ENCODE measurements at regions not wholly inside any gene's neighbourhood (a gene's known extent, or its start where the extent isn't known, plus 50 kb on each side); places are given as distances from the start of the nearest gene placed in this dataset.
"Not testable (repeated sequence)": the region's sequence is repeated elsewhere in the genome, so short reads cannot be mapped to it uniquely, and the experiment has no call there.

GRCh38 chr16:87033541-87034300, 283.5 kb downstream of the C16orf95 start:
- intact Hi-C loops (cut with DNase I): loop anchor here in 1 of 2 donors (5.0 kb wide), 1 partner anchor 56 kb away; no protein-coding TSS in a partner anchor
- Histone ChIP-seq H3K36me3 (ENCODE audit: control insufficient read depth in 1 of 2, insufficient read depth in 2 of 2, low read length in 1 of 2) (no peaks in the 10 kb centered on the region), H3K4me3 (ENCODE audit: low read length in 2 of 2) (no peak overlapping the region), H3K9me3 (ENCODE audit: control insufficient read depth, low read length) (no peaks in the 10 kb centered on the region), H3K27ac (ENCODE audit: low read depth in 1 of 2, low read length in 2 of 2) (peak overlapping the region; percentile 65 to 91), H3K4me1 (ENCODE audit: control insufficient read depth in 1 of 2, insufficient read depth in 2 of 2, low read length in 2 of 2) (peaks cover 0 to 3% of the 10 kb centered on the region in 2 donors), H3K27me3 (ENCODE audit: control insufficient read depth in 1 of 2, insufficient read depth in 2 of 2, low read length in 1 of 2) (no peaks in the 10 kb centered on the region)
- ATAC-seq (ENCODE audit: low FRiP score) (no peak), DNase-seq (peak in 1 of 2 donors; percentile 55)
- WGBS, 2 donors: 12 to 25% methylated on average over 18 of the region's 18 CpGs

GRCh38 chr16:87034317-87034716, 282.9 kb downstream of the C16orf95 start:
- Histone ChIP-seq H3K4me3 (ENCODE audit: low read length in 2 of 2) (no peak overlapping the region), H3K27ac (ENCODE audit: low read depth in 1 of 2, low read length in 2 of 2) (peak overlapping the region in 1 of 2 donors; percentile 20), H3K36me3 (ENCODE audit: control insufficient read depth in 1 of 2, insufficient read depth in 2 of 2, low read length in 1 of 2) (no peaks in the 10 kb centered on the region), H3K27me3 (ENCODE audit: control insufficient read depth in 1 of 2, insufficient read depth in 2 of 2, low read length in 1 of 2) (no peaks in the 10 kb centered on the region), H3K9me3 (ENCODE audit: control insufficient read depth, low read length) (no peaks in the 10 kb centered on the region), H3K4me1 (ENCODE audit: control insufficient read depth in 1 of 2, insufficient read depth in 2 of 2, low read length in 2 of 2) (peaks cover 0 to 3% of the 10 kb centered on the region in 2 donors)
- 4 to 10% methylated on average over 4 of the region's 4 CpGs for WGBS, 2 donors
- intact Hi-C loops (cut with DNase I): loop anchor here in 1 of 2 donors (5.0 kb wide), 1 partner anchor 57 kb away; no protein-coding TSS in a partner anchor
- ATAC-seq (ENCODE audit: low FRiP score) (no peak), DNase-seq (no peak)

- Histone ChIP-seq H3K27ac (ENCODE audit: low read depth in 1 of 2, low read length in 2 of 2) (no peak overlapping the region), H3K36me3 (ENCODE audit: control insufficient read depth in 1 of 2, insufficient read depth in 2 of 2, low read length in 1 of 2) (no peaks in the 10 kb centered on the region), H3K4me1 (ENCODE audit: control insufficient read depth in 1 of 2, insufficient read depth in 2 of 2, low read length in 2 of 2) (peaks cover 0 to 3% of the 10 kb centered on the region in 2 donors), H3K27me3 (ENCODE audit: control insufficient read depth in 1 of 2, insufficient read depth in 2 of 2, low read length in 1 of 2) (no peaks in the 10 kb centered on the region), H3K4me3 (ENCODE audit: low read length in 2 of 2) (no peak overlapping the region), H3K9me3 (ENCODE audit: control insufficient read depth, low read length) (no peaks in the 10 kb centered on the region)
- 88 to 91% methylated on average over 7 of the region's 7 CpGs for WGBS, 2 donors
- no peak for ATAC-seq (ENCODE audit: low FRiP score)
- intact Hi-C loops (cut with DNase I): no loop called here
- no peak for DNase-seq
Observed at GRCh38 chr16:87035053-87035452, 282.1 kb downstream of the C16orf95 start.

GRCh38 chr16:87037012-87037411, 280.2 kb downstream of the C16orf95 start:
- Histone ChIP-seq H3K4me3 (ENCODE audit: low read length in 2 of 2) (no peak overlapping the region), H3K4me1 (ENCODE audit: control insufficient read depth in 1 of 2, insufficient read depth in 2 of 2, low read length in 2 of 2) (peaks cover 0 to 3% of the 10 kb centered on the region in 2 donors), H3K9me3 (ENCODE audit: control insufficient read depth, low read length) (no peaks in the 10 kb centered on the region), H3K27me3 (ENCODE audit: control insufficient read depth in 1 of 2, insufficient read depth in 2 of 2, low read length in 1 of 2) (no peaks in the 10 kb centered on the region), H3K27ac (ENCODE audit: low read depth in 1 of 2, low read length in 2 of 2) (no peak overlapping the region), H3K36me3 (ENCODE audit: control insufficient read depth in 1 of 2, insufficient read depth in 2 of 2, low read length in 1 of 2) (no peaks in the 10 kb centered on the region)
- ATAC-seq (ENCODE audit: low FRiP score) (no peak), DNase-seq (no peak)
- WGBS, 2 donors: 56 to 60% methylated on average over 7 of the region's 7 CpGs
- intact Hi-C loops (cut with DNase I): no loop called here

GRCh38 chr16:87038528-87038927, 278.7 kb downstream of the C16orf95 start:
- 81 to 85% methylated on average over 3 of the region's 3 CpGs for WGBS, 2 donors
- H3K27me3 ChIP-seq (ENCODE audit: control insufficient read depth in 1 of 2, insufficient read depth in 2 of 2, low read length in 1 of 2); ATAC-seq (ENCODE audit: low FRiP score); DNase-seq; H3K4me1 ChIP-seq (ENCODE audit: control insufficient read depth in 1 of 2, insufficient read depth in 2 of 2, low read length in 2 of 2); H3K36me3 ChIP-seq (ENCODE audit: control insufficient read depth in 1 of 2, insufficient read depth in 2 of 2, low read length in 1 of 2); intact Hi-C loops (cut with DNase I); H3K4me3 ChIP-seq (ENCODE audit: low read length in 2 of 2); H3K27ac ChIP-seq (ENCODE audit: low read depth in 1 of 2, low read length in 2 of 2); H3K9me3 ChIP-seq (ENCODE audit: control insufficient read depth, low read length): not testable (repeated sequence)

- intact Hi-C loops (cut with DNase I): no loop called here
- Histone ChIP-seq H3K4me1 (ENCODE audit: control insufficient read depth in 1 of 2, insufficient read depth in 2 of 2, low read length in 2 of 2) (peaks cover 0 to 3% of the 10 kb centered on the region in 2 donors), H3K4me3 (ENCODE audit: low read length in 2 of 2) (no peak overlapping the region), H3K9me3 (ENCODE audit: control insufficient read depth, low read length) (no peaks in the 10 kb centered on the region), H3K27me3 (ENCODE audit: control insufficient read depth in 1 of 2, insufficient read depth in 2 of 2, low read length in 1 of 2) (no peaks in the 10 kb centered on the region), H3K27ac (ENCODE audit: low read depth in 1 of 2, low read length in 2 of 2) (no peak overlapping the region), H3K36me3 (ENCODE audit: control insufficient read depth in 1 of 2, insufficient read depth in 2 of 2, low read length in 1 of 2) (no peaks in the 10 kb centered on the region)
- ATAC-seq (ENCODE audit: low FRiP score) (no peak), DNase-seq (peak in 1 of 2 donors; percentile 55)
- WGBS, 2 donors: 68 to 70% methylated on average over 15 of the region's 15 CpGs
Observed at GRCh38 chr16:87040169-87041117, 276.7 kb downstream of the C16orf95 start.

GRCh38 chr16:87041286-87041685, 275.9 kb downstream of the C16orf95 start:
- DNase-seq: peak in 1 of 2 donors; percentile 79
- H3K4me1 ChIP-seq (ENCODE audit: control insufficient read depth in 1 of 2, insufficient read depth in 2 of 2, low read length in 2 of 2): peaks cover 0 to 3% of the 10 kb centered on the region in 2 donors
- no peak for ATAC-seq (ENCODE audit: low FRiP score)
- 68 to 72% methylated on average over 16 of the region's 16 CpGs for WGBS, 2 donors
- H3K9me3 ChIP-seq (ENCODE audit: control insufficient read depth, low read length): no peaks in the 10 kb centered on the region
- H3K4me3 ChIP-seq (ENCODE audit: low read length in 2 of 2): no peak overlapping the region
- no peak overlapping the region for H3K27ac ChIP-seq (ENCODE audit: low read depth in 1 of 2, low read length in 2 of 2)
- H3K27me3 ChIP-seq (ENCODE audit: control insufficient read depth in 1 of 2, insufficient read depth in 2 of 2, low read length in 1 of 2): no peaks in the 10 kb centered on the region
- no peaks in the 10 kb centered on the region for H3K36me3 ChIP-seq (ENCODE audit: control insufficient read depth in 1 of 2, insufficient read depth in 2 of 2, low read length in 1 of 2)
- intact Hi-C loops (cut with DNase I): no loop called here

- Histone ChIP-seq H3K27me3 (ENCODE audit: control insufficient read depth in 1 of 2, insufficient read depth in 2 of 2, low read length in 1 of 2) (no peaks in the 10 kb centered on the region), H3K4me3 (ENCODE audit: low read length in 2 of 2) (no peak overlapping the region), H3K36me3 (ENCODE audit: control insufficient read depth in 1 of 2, insufficient read depth in 2 of 2, low read length in 1 of 2) (no peaks in the 10 kb centered on the region), H3K27ac (ENCODE audit: low read depth in 1 of 2, low read length in 2 of 2) (peak overlapping the region; percentile 46 to 55), H3K4me1 (ENCODE audit: control insufficient read depth in 1 of 2, insufficient read depth in 2 of 2, low read length in 2 of 2) (peaks cover 0 to 3% of the 10 kb centered on the region in 2 donors), H3K9me3 (ENCODE audit: control insufficient read depth, low read length) (no peaks in the 10 kb centered on the region)
- DNase-seq (peak in 1 of 2 donors; percentile 77), ATAC-seq (ENCODE audit: low FRiP score) (peak; percentile 9)
- 31 to 32% methylated on average over 20 of the region's 20 CpGs for WGBS, 2 donors
- intact Hi-C loops (cut with DNase I): no loop called here
Observed at GRCh38 chr16:87042551-87043230, 274.5 kb downstream of the C16orf95 start.

Measured in aorta (tissue), 5 donors.